ENCODE measurements at regions not wholly inside any gene's neighbourhood (a gene's known extent, or its start where the extent isn't known, plus 50 kb on each side); places are given as distances from the start of the nearest gene placed in this dataset.

GRCh38 chr2:12990523-12990922, 273.8 kb downstream of the TRIB2 start:
- H3K23ac ChIP-seq (ENCODE audit: insufficient read length) = no peak overlapping the region
- H4K5ac ChIP-seq (ENCODE audit: insufficient read length, low read depth, low read length) = no peak overlapping the region
- no peaks in the 10 kb centered on the region for H3K9me3 ChIP-seq (ENCODE audit: insufficient read depth in 2 of 2, low read depth in 1 of 2, low read length in 1 of 2)
- TF ChIP-seq CBX8 (IDR thresholded peaks at IDR 0.05; ENCODE audit: borderline replicate concordance, low read depth, low read length) (no peak), RBBP5 (IDR thresholded peaks at IDR 0.05; ENCODE audit: borderline replicate concordance, low read depth, low read length) (no peak), SP4 (IDR thresholded peaks at IDR 0.05; ENCODE audit: low read length) (no peak)
- no peak overlapping the region for H2BK120ac ChIP-seq (replicated peaks; ENCODE audit: low read depth, low read length)
- H3K18ac ChIP-seq (ENCODE audit: extremely low read depth, low read length) = no peak overlapping the region
- no peak overlapping the region for H3K4me3 ChIP-seq (ENCODE audit: extremely low read depth in 1 of 4, insufficient read depth in 2 of 4, low read depth in 3 of 4, low read length in 4 of 4)
- no peaks in the 10 kb centered on the region for H4K20me1 ChIP-seq (replicated peaks in 1 of 2; ENCODE audit: control insufficient read depth in 1 of 2, insufficient read depth in 2 of 2, low read length in 2 of 2)
- CTCF ChIA-PET (ENCODE audit: partially characterized antibody) = interaction anchor here (0.7 to 2.1 kb wide), 4 partner anchors 9 to 236 kb away, joined by 3 to 10 read pairs (median 6); no protein-coding TSS in a partner anchor
- H3K27me3 ChIP-seq (replicated peaks in 1 of 4; ENCODE audit: control insufficient read depth in 3 of 4, extremely low read depth in 1 of 4, insufficient read depth in 3 of 4, low read length in 3 of 4) = no peaks in the 10 kb centered on the region
- no peak overlapping the region for H3K56ac ChIP-seq (replicated peaks; ENCODE audit: insufficient read length, low read depth, low read length)
- H3K23me2 ChIP-seq (ENCODE audit: low read depth, low read length) = no peaks in the 10 kb centered on the region
- no peak overlapping the region for H2BK12ac ChIP-seq (ENCODE audit: low read depth, low read length)
- H3K4ac ChIP-seq (replicated peaks; ENCODE audit: insufficient read length, low read depth, low read length) = no peak overlapping the region
- no peak overlapping the region for H2BK20ac ChIP-seq (ENCODE audit: low read length)
- no peak overlapping the region for H4K8ac ChIP-seq (ENCODE audit: extremely low read depth, insufficient read depth, low read length)
- no peak overlapping the region for H2AFZ ChIP-seq (ENCODE audit: low read length)
- no peak for FAIRE-seq
- no peak overlapping the region for H2BK15ac ChIP-seq (ENCODE audit: low read length)
- H3K36me3 ChIP-seq (ENCODE audit: control insufficient read depth in 2 of 4, insufficient read depth in 4 of 4, low read length in 3 of 4) = no peaks in the 10 kb centered on the region
- H3K79me2 ChIP-seq (ENCODE audit: control insufficient read depth in 1 of 2, insufficient read depth in 2 of 2, low read length in 2 of 2) = no peaks in the 10 kb centered on the region
- POLR2A ChIA-PET (ENCODE audit: partially characterized antibody) = no interaction called here
- no peak overlapping the region for H3K27ac ChIP-seq (ENCODE audit: low read depth, low read length)
- WGBS, 2 experiments (ENCODE audit: extremely low coverage in 1 of 2, insufficient coverage in 1 of 2, insufficient read length in 1 of 2, insufficient replicate concordance in 2 of 2, low coverage in 1 of 2, low lambda C conversion rate in 2 of 2, missing lambda C conversion rate in 1 of 2) = 90% methylated on average over 1 of the region's 1 CpG; no CpG with 5 or more reads in 1 of the 2 experiments
- H3K79me1 ChIP-seq (ENCODE audit: low read depth, low read length) = no peaks in the 10 kb centered on the region
- no peak overlapping the region for H3K14ac ChIP-seq (ENCODE audit: insufficient read length)
- no peak overlapping the region for H3K4me2 ChIP-seq (ENCODE audit: insufficient read depth in 1 of 2, low read depth in 2 of 2, low read length in 2 of 2)
- no peak overlapping the region for H4K91ac ChIP-seq (replicated peaks; ENCODE audit: insufficient read length, low read length)
- H3K4me1 ChIP-seq (replicated peaks in 1 of 4; ENCODE audit: control insufficient read depth in 3 of 4, insufficient read depth in 4 of 4, low read length in 3 of 4) = no peaks in the 10 kb centered on the region
- H2BK5ac ChIP-seq (ENCODE audit: low read depth, low read length) = no peak overlapping the region
- DNase-seq (ENCODE audit: low read depth in 1 of 2, low spot score in 2 of 2) = no peak
- no peak overlapping the region for H3K9ac ChIP-seq (replicated peaks in 1 of 4; ENCODE audit: extremely low read depth in 1 of 4, low read depth in 3 of 4, low read length in 3 of 4)
- H2AK5ac ChIP-seq (ENCODE audit: low read depth, low read length) = no peak overlapping the region

All from H1 (cell line).